Activated T-cell treated with anti-CD3 and anti-CD28 coated beads, Interleukin-2, amount 50 U/mL, for 72 hours (primary cell): ENCODE measurements at regions not wholly inside any gene's neighbourhood (a gene's known extent, or its start where the extent isn't known, plus 50 kb on each side); places are given as distances from the start of the nearest gene placed in this dataset.
"Not testable (repeated sequence)": the region's sequence is repeated elsewhere in the genome, so short reads cannot be mapped to it uniquely, and the experiment has no call there.

Source experiments
- ATAC-seq, 2 donors: fragments of 150-1000 bp; cut with Tn5 transposase; replicated peaks in 1 of 2; 2 replicates each; pipeline ENCODE4 v1.10.0; 2021; ENCODE audit warnings: moderate library complexity in 2 of 2, mild to moderate bottlenecking in 1 of 2
- DNase-seq, 2 donors: peaks; one replicate each; pipeline ENCODE4 v3.0.0; 2021 to 2022; ENCODE audit warnings: mixed read lengths in 1 of 2
- H3K27ac Mint-ChIP-seq: one replicate; pipeline ENCODE4 v1.8.0; 2022; ENCODE audit warnings: mild to moderate bottlenecking, moderate library complexity, mixed read lengths
- H3K27me3 Mint-ChIP-seq: one replicate; pipeline ENCODE4 v1.8.0; 2022; ENCODE audit warnings: low read depth, mixed read lengths
- H3K36me3 Mint-ChIP-seq, 2 donors: one replicate each; pipeline ENCODE4 v1.8.0; 2022; ENCODE audit warnings: mixed read lengths in 2 of 2, mild to moderate bottlenecking in 1 of 2; ENCODE audit not compliant: insufficient read depth in 2 of 2
- H3K4me1 Mint-ChIP-seq: one replicate; pipeline ENCODE4 v1.8.0; 2022; ENCODE audit warnings: low read depth, mixed read lengths
- H3K4me3 Mint-ChIP-seq, 2 donors: one replicate each; pipeline ENCODE4 v1.8.0; 2022; ENCODE audit warnings: mild to moderate bottlenecking in 2 of 2, mixed read lengths in 2 of 2, moderate library complexity in 2 of 2
- H3K9me3 Mint-ChIP-seq, 2 donors: one replicate each; pipeline ENCODE4 v1.8.0; 2022; ENCODE audit warnings: mixed read lengths in 2 of 2

GRCh38 chr3:5343459-5343858, 156.0 kb downstream of the EDEM1 start:
- ATAC-seq: no peak
- H3K27ac Mint-ChIP-seq: no peak overlapping the region

GRCh38 chr3:5344707-5345106, 157.2 kb downstream of the EDEM1 start:
- no peaks in the 10 kb centered on the region for H3K36me3 Mint-ChIP-seq
- H3K4me1 Mint-ChIP-seq: no peaks in the 10 kb centered on the region
- H3K27me3 Mint-ChIP-seq: peaks cover 5% of the 10 kb centered on the region
- no peak overlapping the region for H3K27ac Mint-ChIP-seq
- peaks cover 2 to 5% of the 10 kb centered on the region in 2 donors for H3K9me3 Mint-ChIP-seq
- no peak for DNase-seq
- no peak for ATAC-seq
- H3K4me3 Mint-ChIP-seq: no peak overlapping the region

More at GRCh38 chr3:5343459-5343858, 156.0 kb downstream of the EDEM1 start:
- Mint-ChIP-seq H3K36me3 (no peaks in the 10 kb centered on the region), H3K4me3 (no peak overlapping the region), H3K4me1 (no peaks in the 10 kb centered on the region), H3K9me3 (no peaks in the 10 kb centered on the region), H3K27me3 (no peaks in the 10 kb centered on the region)
- DNase-seq: no peak

GRCh38 chr3:5347486-5347885, 160.0 kb downstream of the EDEM1 start:
- ATAC-seq: no peak
- Mint-ChIP-seq H3K27ac (no peak overlapping the region), H3K27me3 (peaks cover 8% of the 10 kb centered on the region), H3K36me3 (no peaks in the 10 kb centered on the region), H3K9me3 (peaks cover 2 to 7% of the 10 kb centered on the region in 2 donors), H3K4me3 (no peak overlapping the region), H3K4me1 (no peaks in the 10 kb centered on the region)
- no peak for DNase-seq

GRCh38 chr3:5348229-5348902, 160.9 kb downstream of the EDEM1 start:
- Mint-ChIP-seq H3K9me3 (peaks cover 2 to 7% of the 10 kb centered on the region in 2 donors), H3K36me3 (no peaks in the 10 kb centered on the region), H3K27ac (no peak overlapping the region), H3K4me1 (no peaks in the 10 kb centered on the region), H3K27me3 (peaks cover 8% of the 10 kb centered on the region), H3K4me3 (no peak overlapping the region)
- no peak for ATAC-seq
- DNase-seq: no peak

- H3K27me3 Mint-ChIP-seq: peaks cover 8% of the 10 kb centered on the region
- H3K9me3 Mint-ChIP-seq: peaks cover 2 to 7% of the 10 kb centered on the region in 2 donors
- no peaks in the 10 kb centered on the region for H3K4me1 Mint-ChIP-seq
- H3K36me3 Mint-ChIP-seq: no peaks in the 10 kb centered on the region
- no peak for ATAC-seq
- H3K4me3 Mint-ChIP-seq: no peak overlapping the region
- no peak for DNase-seq
- no peak overlapping the region for H3K27ac Mint-ChIP-seq
These were observed 161.8 kb downstream of the EDEM1 start for GRCh38 chr3:5349343-5349742.

- no peak overlapping the region for H3K27ac Mint-ChIP-seq
- no peaks in the 10 kb centered on the region for H3K27me3 Mint-ChIP-seq
- peaks cover 8 to 10% of the 10 kb centered on the region in 2 donors for H3K9me3 Mint-ChIP-seq
- peaks cover 0 to 4% of the 10 kb centered on the region in 2 donors for H3K36me3 Mint-ChIP-seq
- H3K4me1 Mint-ChIP-seq: no peaks in the 10 kb centered on the region
- no peak overlapping the region for H3K4me3 Mint-ChIP-seq
- ATAC-seq (peak in 1 of 2 donors; percentile 50), DNase-seq (no peak)
These were observed 169.6 kb downstream of the EDEM1 start for GRCh38 chr3:5357089-5357488.

- Mint-ChIP-seq H3K27me3 (no peaks in the 10 kb centered on the region), H3K27ac (no peak overlapping the region), H3K4me3 (no peak overlapping the region), H3K9me3 (peaks cover 8 to 10% of the 10 kb centered on the region in 2 donors), H3K36me3 (peaks cover 0 to 4% of the 10 kb centered on the region in 2 donors), H3K4me1 (no peaks in the 10 kb centered on the region)
- DNase-seq: no peak
- ATAC-seq: no peak
These were observed 171.4 kb downstream of the EDEM1 start for GRCh38 chr3:5358911-5359310.

GRCh38 chr3:5360453-5360852, 172.9 kb downstream of the EDEM1 start:
- no peaks in the 10 kb centered on the region for H3K4me1 Mint-ChIP-seq
- no peak overlapping the region for H3K27ac Mint-ChIP-seq
- DNase-seq: no peak
- no peaks in the 10 kb centered on the region for H3K27me3 Mint-ChIP-seq
- peaks cover 8 to 11% of the 10 kb centered on the region in 2 donors for H3K9me3 Mint-ChIP-seq
- ATAC-seq: no peak
- no peak overlapping the region for H3K4me3 Mint-ChIP-seq
- peaks cover 0 to 4% of the 10 kb centered on the region in 2 donors for H3K36me3 Mint-ChIP-seq

GRCh38 chr3:5366746-5367145, 179.2 kb downstream of the EDEM1 start:
- H3K4me3 Mint-ChIP-seq: no peak overlapping the region
- ATAC-seq (no peak), DNase-seq (no peak)
- peaks cover 2 to 4% of the 10 kb centered on the region in 2 donors for H3K9me3 Mint-ChIP-seq
- H3K27me3 Mint-ChIP-seq: no peaks in the 10 kb centered on the region
- no peaks in the 10 kb centered on the region for H3K4me1 Mint-ChIP-seq
- H3K27ac Mint-ChIP-seq: no peak overlapping the region
- no peaks in the 10 kb centered on the region for H3K36me3 Mint-ChIP-seq

GRCh38 chr3:5371555-5371954, 184.0 kb downstream of the EDEM1 start:
- not testable (repeated sequence) for H3K36me3 Mint-ChIP-seq, H3K27me3 Mint-ChIP-seq, H3K27ac Mint-ChIP-seq, H3K9me3 Mint-ChIP-seq, ATAC-seq, H3K4me1 Mint-ChIP-seq, DNase-seq, H3K4me3 Mint-ChIP-seq

- Mint-ChIP-seq H3K4me3 (no peak overlapping the region), H3K4me1 (no peaks in the 10 kb centered on the region), H3K36me3 (no peaks in the 10 kb centered on the region), H3K27ac (no peak overlapping the region), H3K27me3 (peaks cover 6% of the 10 kb centered on the region), H3K9me3 (peaks cover 4 to 10% of the 10 kb centered on the region in 2 donors)
- DNase-seq: no peak
- no peak for ATAC-seq
These were observed 189.3 kb downstream of the EDEM1 start for GRCh38 chr3:5376761-5377160.

GRCh38 chr3:5379266-5379665, 191.8 kb downstream of the EDEM1 start:
- Mint-ChIP-seq H3K27me3 (peaks cover 17% of the 10 kb centered on the region), H3K9me3 (peaks cover 4 to 11% of the 10 kb centered on the region in 2 donors)
- H3K4me1 Mint-ChIP-seq, H3K36me3 Mint-ChIP-seq, H3K4me3 Mint-ChIP-seq, H3K27ac Mint-ChIP-seq, ATAC-seq, DNase-seq: not testable (repeated sequence)

GRCh38 chr3:5383486-5384263, 196.2 kb downstream of the EDEM1 start:
- not testable (repeated sequence) for H3K4me1 Mint-ChIP-seq, H3K27ac Mint-ChIP-seq, H3K36me3 Mint-ChIP-seq, DNase-seq, ATAC-seq, H3K4me3 Mint-ChIP-seq
- H3K9me3 Mint-ChIP-seq: peaks cover 4 to 11% of the 10 kb centered on the region in 2 donors
- H3K27me3 Mint-ChIP-seq: peaks cover 21% of the 10 kb centered on the region
